ENCODE measurements at regions not wholly inside any gene's neighbourhood (a gene's known extent, or its start where the extent isn't known, plus 50 kb on each side); places are given as distances from the start of the nearest gene placed in this dataset.

- Histone ChIP-seq H3K27me3 (ENCODE audit: control insufficient read depth, insufficient read depth, low read length) (no peaks in the 10 kb centered on the region), H3K9me3 (ENCODE audit: control insufficient read depth, insufficient read depth, low read length) (no peaks in the 10 kb centered on the region), H3K4me3 (ENCODE audit: low read length) (no peak overlapping the region), H3K36me3 (ENCODE audit: control insufficient read depth, insufficient read depth, low read length) (no peaks in the 10 kb centered on the region), H3K27ac (ENCODE audit: low read length) (no peak overlapping the region), H3K4me1 (ENCODE audit: control insufficient read depth, insufficient read depth, low read length) (no peaks in the 10 kb centered on the region)
- WGBS (ENCODE audit: insufficient coverage, insufficient read length) = no CpG with 5 or more reads among the region's 4 CpGs
- no peak for DNase-seq (ENCODE audit: low read depth, low spot score)
Observed at GRCh38 chr2:192253692-192254091, 59.0 kb upstream of the TMEFF2 start.

GRCh38 chr2:192250961-192251360, 56.2 kb upstream of the TMEFF2 start:
- H3K27me3 ChIP-seq (ENCODE audit: control insufficient read depth, insufficient read depth, low read length) = no peaks in the 10 kb centered on the region
- DNase-seq (ENCODE audit: low read depth, low spot score) = no peak
- H3K9me3 ChIP-seq (ENCODE audit: control insufficient read depth, insufficient read depth, low read length) = no peaks in the 10 kb centered on the region
- H3K36me3 ChIP-seq (ENCODE audit: control insufficient read depth, insufficient read depth, low read length) = no peaks in the 10 kb centered on the region
- H3K4me1 ChIP-seq (ENCODE audit: control insufficient read depth, insufficient read depth, low read length) = no peaks in the 10 kb centered on the region
- H3K27ac ChIP-seq (ENCODE audit: low read length) = no peak overlapping the region
- no peak overlapping the region for H3K4me3 ChIP-seq (ENCODE audit: low read length)

- H3K4me1 ChIP-seq (ENCODE audit: control insufficient read depth, insufficient read depth, low read length) = no peaks in the 10 kb centered on the region
- no CpG with 5 or more reads among the region's 3 CpGs for WGBS (ENCODE audit: insufficient coverage, insufficient read length)
- no peak overlapping the region for H3K4me3 ChIP-seq (ENCODE audit: low read length)
- H3K36me3 ChIP-seq (ENCODE audit: control insufficient read depth, insufficient read depth, low read length) = no peaks in the 10 kb centered on the region
- H3K27ac ChIP-seq (ENCODE audit: low read length) = no peak overlapping the region
- H3K9me3 ChIP-seq (ENCODE audit: control insufficient read depth, insufficient read depth, low read length) = no peaks in the 10 kb centered on the region
- no peak for DNase-seq (ENCODE audit: low read depth, low spot score)
- no peaks in the 10 kb centered on the region for H3K27me3 ChIP-seq (ENCODE audit: control insufficient read depth, insufficient read depth, low read length)
Observed at GRCh38 chr2:192247456-192247855, 52.7 kb upstream of the TMEFF2 start.

- no peak overlapping the region for H3K4me3 ChIP-seq (ENCODE audit: low read length)
- no peaks in the 10 kb centered on the region for H3K9me3 ChIP-seq (ENCODE audit: control insufficient read depth, insufficient read depth, low read length)
- H3K36me3 ChIP-seq (ENCODE audit: control insufficient read depth, insufficient read depth, low read length) = no peaks in the 10 kb centered on the region
- H3K27ac ChIP-seq (ENCODE audit: low read length) = no peak overlapping the region
- no peak for DNase-seq (ENCODE audit: low read depth, low spot score)
- WGBS (ENCODE audit: insufficient coverage, insufficient read length) = no CpG with 5 or more reads among the region's 3 CpGs
- no peaks in the 10 kb centered on the region for H3K4me1 ChIP-seq (ENCODE audit: control insufficient read depth, insufficient read depth, low read length)
- H3K27me3 ChIP-seq (ENCODE audit: control insufficient read depth, insufficient read depth, low read length) = no peaks in the 10 kb centered on the region
Observed at GRCh38 chr2:192246297-192246696, 51.6 kb upstream of the TMEFF2 start.

GRCh38 chr2:192245329-192245728, 50.6 kb upstream of the TMEFF2 start:
- Histone ChIP-seq H3K36me3 (ENCODE audit: control insufficient read depth, insufficient read depth, low read length) (no peaks in the 10 kb centered on the region), H3K4me3 (ENCODE audit: low read length) (no peak overlapping the region), H3K4me1 (ENCODE audit: control insufficient read depth, insufficient read depth, low read length) (no peaks in the 10 kb centered on the region), H3K9me3 (ENCODE audit: control insufficient read depth, insufficient read depth, low read length) (no peaks in the 10 kb centered on the region), H3K27me3 (ENCODE audit: control insufficient read depth, insufficient read depth, low read length) (no peaks in the 10 kb centered on the region), H3K27ac (ENCODE audit: low read length) (no peak overlapping the region)
- no CpG with 5 or more reads among the region's 3 CpGs for WGBS (ENCODE audit: insufficient coverage, insufficient read length)
- DNase-seq (ENCODE audit: low read depth, low spot score) = no peak

Data from iPS DF 6.9 (cell line).